Activated naive CD4-positive, alpha-beta T cell treated with anti-CD3 and anti-CD28 coated beads for 36 hours (primary cell): ENCODE measurements at regions not wholly inside any gene's neighbourhood (a gene's known extent, or its start where the extent isn't known, plus 50 kb on each side); places are given as distances from the start of the nearest gene placed in this dataset.

Experiments
- CTCF ChIA-PET: fragments of 350-600 bp; sonication (Branson Sonifier 250); formaldehyde crosslinking; loops from one replicate; lab custom pipeline; 2021; ENCODE audit warnings: antibody characterized with exemption; lab: Charles Lee
- DNase-seq: peaks from one replicate; pipeline ENCODE4 v3.0.0-alpha.2; 2020
- H3K27ac Mint-ChIP-seq: one replicate; pipeline ENCODE4 v1.8.0; 2021; ENCODE audit warnings: mild to moderate bottlenecking, mixed read lengths
- H3K27me3 Mint-ChIP-seq: one replicate; pipeline ENCODE4 v1.8.0; 2021; ENCODE audit warnings: low read depth, mixed read lengths
- H3K36me3 Mint-ChIP-seq: one replicate; pipeline ENCODE4 v1.8.0; 2021; ENCODE audit warnings: low read depth, mixed read lengths
- H3K4me1 Mint-ChIP-seq: one replicate; pipeline ENCODE4 v1.8.0; 2021; ENCODE audit warnings: low read depth, mixed read lengths
- H3K4me3 Mint-ChIP-seq: one replicate; pipeline ENCODE4 v1.8.0; 2021; ENCODE audit warnings: mild to moderate bottlenecking, moderate library complexity, mixed read lengths
- H3K9me3 Mint-ChIP-seq: one replicate; pipeline ENCODE4 v1.8.0; 2021; ENCODE audit warnings: mixed read lengths
- intact Hi-C: fragments of 100-400 bp; cut with micrococcal nuclease; formaldehyde crosslinking; loops from one replicate; pipeline ENCODE4 v1.15.1; 2023

- Mint-ChIP-seq H3K9me3 (peaks cover 9% of the 10 kb centered on the region), H3K4me3 (no peak overlapping the region), H3K27ac (no peak overlapping the region), H3K36me3 (no peaks in the 10 kb centered on the region), H3K27me3 (no peaks in the 10 kb centered on the region), H3K4me1 (no peaks in the 10 kb centered on the region)
- CTCF ChIA-PET = no interaction called here
- no peak for DNase-seq
- intact Hi-C loops = no loop called here
These were observed 335.4 kb upstream of the SPTLC3 start for GRCh38 chr20:12673352-12673751.

GRCh38 chr20:12677925-12678324 is 330.8 kb upstream of the SPTLC3 start:
- CTCF ChIA-PET = no interaction called here
- H3K4me3 Mint-ChIP-seq = no peak overlapping the region
- H3K9me3 Mint-ChIP-seq = peaks cover 6% of the 10 kb centered on the region
- H3K27ac Mint-ChIP-seq = no peak overlapping the region
- H3K36me3 Mint-ChIP-seq = no peaks in the 10 kb centered on the region
- no peaks in the 10 kb centered on the region for H3K4me1 Mint-ChIP-seq
- DNase-seq = no peak
- intact Hi-C loops = no loop called here
- no peaks in the 10 kb centered on the region for H3K27me3 Mint-ChIP-seq

GRCh38 chr20:12679447-12679846 is 329.3 kb upstream of the SPTLC3 start:
- Mint-ChIP-seq H3K27ac (no peak overlapping the region), H3K4me1 (no peaks in the 10 kb centered on the region)

GRCh38 chr20:12682613-12683012 is 326.2 kb upstream of the SPTLC3 start:
- intact Hi-C loops = no loop called here
- Mint-ChIP-seq H3K27ac (no peak overlapping the region), H3K36me3 (no peaks in the 10 kb centered on the region), H3K9me3 (peaks cover 2% of the 10 kb centered on the region), H3K4me1 (no peaks in the 10 kb centered on the region), H3K4me3 (no peak overlapping the region), H3K27me3 (no peaks in the 10 kb centered on the region)
- no peak for DNase-seq
- CTCF ChIA-PET = no interaction called here

More at GRCh38 chr20:12679447-12679846, 329.3 kb upstream of the SPTLC3 start:
- H3K27me3 Mint-ChIP-seq = no peaks in the 10 kb centered on the region
- no peak overlapping the region for H3K4me3 Mint-ChIP-seq
- H3K36me3 Mint-ChIP-seq = no peaks in the 10 kb centered on the region
- DNase-seq = no peak
- CTCF ChIA-PET = no interaction called here
- H3K9me3 Mint-ChIP-seq = peaks cover 4% of the 10 kb centered on the region
- intact Hi-C loops = no loop called here

GRCh38 chr20:12687476-12687875 is 321.3 kb upstream of the SPTLC3 start:
- Mint-ChIP-seq H3K9me3 (peaks cover 2% of the 10 kb centered on the region), H3K36me3 (no peaks in the 10 kb centered on the region), H3K27ac (no peak overlapping the region), H3K4me1 (no peaks in the 10 kb centered on the region), H3K4me3 (no peak overlapping the region), H3K27me3 (peaks cover 2% of the 10 kb centered on the region)
- DNase-seq = no peak
- intact Hi-C loops = no loop called here
- CTCF ChIA-PET = interaction anchor here (0.5 kb wide), 1 partner anchor 163 kb away, joined by 3 read pairs; no protein-coding TSS in a partner anchor

- no peak overlapping the region for H3K27ac Mint-ChIP-seq
- no peaks in the 10 kb centered on the region for H3K27me3 Mint-ChIP-seq
- no peak overlapping the region for H3K4me3 Mint-ChIP-seq
- no peaks in the 10 kb centered on the region for H3K36me3 Mint-ChIP-seq
- no peak for DNase-seq
- H3K4me1 Mint-ChIP-seq = no peaks in the 10 kb centered on the region
- H3K9me3 Mint-ChIP-seq = peaks cover under 1% of the 10 kb centered on the region
- CTCF ChIA-PET = no interaction called here
- intact Hi-C loops = no loop called here
These were observed 312.8 kb upstream of the SPTLC3 start for GRCh38 chr20:12695937-12696336.

GRCh38 chr20:12698817-12699216 is 310.0 kb upstream of the SPTLC3 start:
- intact Hi-C loops = no loop called here
- H3K4me1 Mint-ChIP-seq = no peaks in the 10 kb centered on the region
- peaks cover 8% of the 10 kb centered on the region for H3K9me3 Mint-ChIP-seq
- H3K4me3 Mint-ChIP-seq = no peak overlapping the region
- CTCF ChIA-PET = no interaction called here
- H3K27me3 Mint-ChIP-seq = no peaks in the 10 kb centered on the region
- H3K27ac Mint-ChIP-seq = no peak overlapping the region
- H3K36me3 Mint-ChIP-seq = no peaks in the 10 kb centered on the region
- DNase-seq = no peak

- Mint-ChIP-seq H3K27ac (no peak overlapping the region), H3K27me3 (no peaks in the 10 kb centered on the region), H3K4me3 (no peak overlapping the region), H3K9me3 (peaks cover 8% of the 10 kb centered on the region), H3K4me1 (no peaks in the 10 kb centered on the region), H3K36me3 (no peaks in the 10 kb centered on the region)
- CTCF ChIA-PET = no interaction called here
- intact Hi-C loops = no loop called here
- no peak for DNase-seq
These were observed 309.2 kb upstream of the SPTLC3 start for GRCh38 chr20:12699374-12700228.

- Mint-ChIP-seq H3K27ac (no peak overlapping the region), H3K9me3 (peaks cover 8% of the 10 kb centered on the region), H3K4me3 (no peak overlapping the region), H3K4me1 (no peaks in the 10 kb centered on the region), H3K36me3 (no peaks in the 10 kb centered on the region), H3K27me3 (no peaks in the 10 kb centered on the region)
- CTCF ChIA-PET = no interaction called here
- intact Hi-C loops = no loop called here
- no peak for DNase-seq
These were observed 308.1 kb upstream of the SPTLC3 start for GRCh38 chr20:12700701-12701100.

- H3K27me3 Mint-ChIP-seq = no peaks in the 10 kb centered on the region
- peaks cover 8% of the 10 kb centered on the region for H3K9me3 Mint-ChIP-seq
- no peaks in the 10 kb centered on the region for H3K36me3 Mint-ChIP-seq
- intact Hi-C loops = no loop called here
- H3K27ac Mint-ChIP-seq = no peak overlapping the region
- H3K4me1 Mint-ChIP-seq = no peaks in the 10 kb centered on the region
- no peak overlapping the region for H3K4me3 Mint-ChIP-seq
- no peak for DNase-seq
- CTCF ChIA-PET = no interaction called here
These were observed 306.5 kb upstream of the SPTLC3 start for GRCh38 chr20:12702312-12702711.

- no peak overlapping the region for H3K4me3 Mint-ChIP-seq
- CTCF ChIA-PET = no interaction called here
- intact Hi-C loops = no loop called here
- peaks cover 4% of the 10 kb centered on the region for H3K9me3 Mint-ChIP-seq
- no peak overlapping the region for H3K27ac Mint-ChIP-seq
- no peaks in the 10 kb centered on the region for H3K27me3 Mint-ChIP-seq
- H3K4me1 Mint-ChIP-seq = no peaks in the 10 kb centered on the region
- H3K36me3 Mint-ChIP-seq = no peaks in the 10 kb centered on the region
- no peak for DNase-seq
These were observed 293.4 kb upstream of the SPTLC3 start for GRCh38 chr20:12715371-12715770.

- Mint-ChIP-seq H3K4me1 (no peaks in the 10 kb centered on the region), H3K27me3 (no peaks in the 10 kb centered on the region), H3K9me3 (peaks cover 4% of the 10 kb centered on the region), H3K27ac (no peak overlapping the region), H3K4me3 (no peak overlapping the region), H3K36me3 (no peaks in the 10 kb centered on the region)
- CTCF ChIA-PET = no interaction called here
- no peak for DNase-seq
- intact Hi-C loops = no loop called here
These were observed 292.6 kb upstream of the SPTLC3 start for GRCh38 chr20:12715991-12716680.

GRCh38 chr20:12717061-12717460 is 291.7 kb upstream of the SPTLC3 start:
- Mint-ChIP-seq H3K4me1 (no peaks in the 10 kb centered on the region), H3K9me3 (peaks cover 4% of the 10 kb centered on the region), H3K36me3 (no peaks in the 10 kb centered on the region), H3K4me3 (no peak overlapping the region), H3K27me3 (no peaks in the 10 kb centered on the region), H3K27ac (no peak overlapping the region)
- CTCF ChIA-PET = no interaction called here
- no peak for DNase-seq
- intact Hi-C loops = no loop called here
